ENCODE measurements at regions not wholly inside any gene's neighbourhood (a gene's known extent, or its start where the extent isn't known, plus 50 kb on each side); places are given as distances from the start of the nearest gene placed in this dataset.

DNA sequence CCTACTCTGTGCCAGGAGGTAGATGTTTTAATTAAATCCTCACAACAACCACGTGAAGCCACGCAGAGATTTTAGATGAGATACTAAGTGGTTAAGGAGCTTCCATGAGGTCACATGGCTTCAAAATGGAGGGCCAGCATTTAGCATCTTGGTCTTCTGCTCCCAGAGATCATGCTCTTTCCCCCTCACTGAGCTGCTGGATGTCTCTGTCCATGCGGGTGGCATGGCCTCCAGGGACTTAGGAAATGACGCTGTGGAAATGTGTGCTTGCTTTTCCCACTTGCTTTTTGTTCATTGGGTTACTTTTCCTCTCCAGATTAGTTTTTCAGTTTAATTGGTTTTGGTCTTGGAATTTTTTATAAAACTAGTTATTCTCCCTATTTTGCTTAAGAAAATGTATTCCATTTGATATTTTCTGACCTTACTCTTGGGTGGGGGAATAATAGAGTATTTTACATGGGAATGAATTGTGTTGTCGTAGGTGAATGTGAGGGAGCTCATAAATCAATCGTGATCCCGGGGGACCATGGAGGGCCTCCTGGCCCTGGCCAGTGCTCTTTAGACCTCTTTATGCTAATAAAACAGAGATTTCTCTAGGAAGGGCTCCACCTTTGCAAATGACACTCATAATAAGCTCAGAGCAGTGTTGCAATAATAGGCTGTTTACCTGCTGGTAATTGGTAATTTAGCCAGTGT is 376.0 kb upstream of the ONECUT1 start:
- Histone ChIP-seq H3K4me3 (no peak overlapping the region), H3K27ac (no peak overlapping the region), H3K4me1 (no peaks in the 10 kb centered on the region), H3K9me3 (no peaks in the 10 kb centered on the region), H3K27me3 (no peaks in the 10 kb centered on the region), H3K36me3 (no peaks in the 10 kb centered on the region)
- intact Hi-C loops (cut with DNase I; ENCODE audit: low total_unique reads) = no loop called here
- DNase-seq = no peak
- TF ChIP-seq, protein P1, sequence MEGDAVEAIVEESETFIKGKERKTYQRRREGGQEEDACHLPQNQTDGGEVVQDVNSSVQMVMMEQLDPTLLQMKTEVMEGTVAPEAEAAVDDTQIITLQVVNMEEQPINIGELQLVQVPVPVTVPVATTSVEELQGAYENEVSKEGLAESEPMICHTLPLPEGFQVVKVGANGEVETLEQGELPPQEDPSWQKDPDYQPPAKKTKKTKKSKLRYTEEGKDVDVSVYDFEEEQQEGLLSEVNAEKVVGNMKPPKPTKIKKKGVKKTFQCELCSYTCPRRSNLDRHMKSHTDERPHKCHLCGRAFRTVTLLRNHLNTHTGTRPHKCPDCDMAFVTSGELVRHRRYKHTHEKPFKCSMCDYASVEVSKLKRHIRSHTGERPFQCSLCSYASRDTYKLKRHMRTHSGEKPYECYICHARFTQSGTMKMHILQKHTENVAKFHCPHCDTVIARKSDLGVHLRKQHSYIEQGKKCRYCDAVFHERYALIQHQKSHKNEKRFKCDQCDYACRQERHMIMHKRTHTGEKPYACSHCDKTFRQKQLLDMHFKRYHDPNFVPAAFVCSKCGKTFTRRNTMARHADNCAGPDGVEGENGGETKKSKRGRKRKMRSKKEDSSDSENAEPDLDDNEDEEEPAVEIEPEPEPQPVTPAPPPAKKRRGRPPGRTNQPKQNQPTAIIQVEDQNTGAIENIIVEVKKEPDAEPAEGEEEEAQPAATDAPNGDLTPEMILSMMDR (IDR thresholded peaks at IDR 0.05) = no peak
- no peak for TF ChIP-seq POLR2A (IDR thresholded peaks at IDR 0.05)

DNA sequence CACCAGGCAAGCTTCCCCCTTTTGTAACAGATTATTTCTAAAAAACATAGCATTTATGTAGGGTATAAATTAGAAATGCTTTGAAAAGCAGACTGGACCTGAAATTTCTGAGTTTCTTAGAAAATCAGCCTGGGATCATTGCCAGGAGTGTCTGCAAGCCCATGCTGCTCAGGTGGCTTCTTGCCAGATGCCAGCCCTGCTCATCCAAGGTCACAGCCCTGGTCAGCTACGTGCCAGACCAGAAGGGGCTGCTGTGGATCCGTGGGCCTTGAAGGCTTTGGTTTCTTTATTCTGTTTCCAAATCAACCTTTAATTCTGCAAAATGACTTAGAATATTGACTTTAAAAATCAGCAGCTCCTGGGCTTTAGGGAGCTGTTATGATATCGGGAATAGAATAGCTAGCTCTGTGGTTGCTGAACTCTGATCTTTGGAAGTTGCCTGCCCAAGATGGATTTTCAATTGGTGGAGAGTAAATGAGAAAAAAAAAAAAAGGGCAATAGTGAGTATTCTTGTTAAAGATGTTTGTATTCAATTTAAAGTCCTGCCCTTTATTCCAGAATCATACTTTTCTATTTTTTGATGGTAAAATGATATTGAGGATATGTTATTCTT is 370.1 kb upstream of the ONECUT1 start:
- DNase-seq = no peak
- H3K4me1 ChIP-seq = no peaks in the 10 kb centered on the region
- no peaks in the 10 kb centered on the region for H3K9me3 ChIP-seq
- no peak overlapping the region for H3K27ac ChIP-seq
- no peak for TF ChIP-seq POLR2A (IDR thresholded peaks at IDR 0.05)
- TF ChIP-seq, protein P1 (IDR thresholded peaks at IDR 0.05) = no peak
- H3K4me3 ChIP-seq = no peak overlapping the region
- no peaks in the 10 kb centered on the region for H3K27me3 ChIP-seq
- no peaks in the 10 kb centered on the region for H3K36me3 ChIP-seq
- intact Hi-C loops (cut with DNase I; ENCODE audit: low total_unique reads) = no loop called here

DNA sequence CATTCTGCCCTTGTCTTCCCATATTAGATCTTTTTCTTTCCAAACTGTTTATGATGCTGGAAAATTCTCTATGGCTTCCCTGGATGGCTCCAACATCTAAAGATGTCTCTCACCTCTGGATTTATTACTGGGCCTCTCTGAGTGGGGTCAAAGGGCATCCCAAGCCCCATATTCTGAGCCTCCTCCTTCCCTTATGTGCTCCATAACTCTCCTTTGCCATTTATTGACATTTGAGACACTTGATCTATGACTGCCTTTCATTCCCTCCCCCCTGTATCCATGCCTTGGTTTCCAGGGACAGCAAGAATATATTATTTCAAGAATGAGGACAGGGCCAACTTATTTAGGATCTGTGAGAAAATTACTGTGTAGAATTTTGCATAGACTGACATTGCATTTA is 369.3 kb upstream of the ONECUT1 start:
- intact Hi-C loops (cut with DNase I; ENCODE audit: low total_unique reads) = no loop called here
- TF ChIP-seq, protein P1 (IDR thresholded peaks at IDR 0.05) = no peak
- TF ChIP-seq POLR2A (IDR thresholded peaks at IDR 0.05) = no peak

DNA sequence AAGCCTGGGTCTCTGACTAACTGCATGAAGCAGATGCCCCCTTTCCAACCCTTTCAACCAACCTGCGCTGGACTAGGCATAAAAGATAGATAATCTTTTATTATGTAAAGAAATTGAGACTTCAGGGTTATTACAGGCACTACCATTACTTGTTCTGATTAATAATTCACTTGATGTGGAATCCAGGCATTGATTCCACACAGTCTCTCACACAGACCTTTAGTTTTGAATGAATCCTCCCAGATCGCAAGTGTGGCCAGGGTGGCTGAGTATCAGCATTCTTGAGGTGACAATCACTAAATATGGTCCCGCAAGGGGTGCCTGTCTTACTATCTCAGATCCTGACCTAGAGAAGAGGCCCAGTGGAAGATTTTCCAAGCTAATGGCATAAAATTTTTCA is 368.9 kb upstream of the ONECUT1 start:
- no peaks in the 10 kb centered on the region for H3K9me3 ChIP-seq
- H3K4me1 ChIP-seq = no peaks in the 10 kb centered on the region
- intact Hi-C loops (cut with DNase I; ENCODE audit: low total_unique reads) = no loop called here
- H3K27ac ChIP-seq = no peak overlapping the region
- H3K4me3 ChIP-seq = no peak overlapping the region
- no peak for TF ChIP-seq POLR2A (IDR thresholded peaks at IDR 0.05)
- TF ChIP-seq, protein P1 (IDR thresholded peaks at IDR 0.05) = no peak
- no peaks in the 10 kb centered on the region for H3K36me3 ChIP-seq
- H3K27me3 ChIP-seq = no peaks in the 10 kb centered on the region
- no peak for DNase-seq

More for the DNA sequence above, 369.3 kb upstream of the ONECUT1 start:
- Histone ChIP-seq H3K4me1 (no peaks in the 10 kb centered on the region), H3K9me3 (no peaks in the 10 kb centered on the region), H3K27me3 (no peaks in the 10 kb centered on the region), H3K4me3 (no peak overlapping the region), H3K36me3 (no peaks in the 10 kb centered on the region), H3K27ac (no peak overlapping the region)
- no peak for DNase-seq

DNA sequence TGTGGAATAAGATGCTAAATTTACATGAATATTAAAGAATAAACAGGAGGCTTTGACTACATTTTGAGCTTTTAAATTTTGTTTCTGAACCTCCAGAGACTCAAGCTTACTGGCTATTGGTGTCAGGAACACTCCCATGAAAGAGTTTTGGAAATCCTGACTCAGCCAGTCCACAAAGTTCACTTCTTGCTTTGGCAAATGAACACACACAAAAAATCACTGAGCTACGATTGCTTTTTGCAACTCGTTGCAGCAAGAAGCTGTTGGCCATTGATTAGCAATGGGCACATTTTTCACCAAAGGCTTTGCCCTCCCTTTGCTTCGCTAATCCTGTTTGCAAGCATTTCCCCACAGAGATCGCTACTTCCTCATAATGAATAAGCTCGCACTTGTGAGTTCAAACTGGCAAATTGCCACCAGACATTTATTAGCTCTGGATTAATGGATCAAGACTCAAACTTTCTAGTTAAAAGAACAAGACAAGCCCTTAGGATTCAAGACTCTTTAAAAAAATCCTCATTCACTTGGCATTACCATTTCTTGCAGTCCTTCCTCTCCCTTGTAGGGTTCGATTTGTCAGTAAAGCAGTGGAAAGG is 343.2 kb upstream of the ONECUT1 start:
- intact Hi-C loops (cut with DNase I; ENCODE audit: low total_unique reads) = no loop called here
- H3K27me3 ChIP-seq = no peaks in the 10 kb centered on the region
- H3K27ac ChIP-seq = no peak overlapping the region
- no peak overlapping the region for H3K4me3 ChIP-seq
- TF ChIP-seq, protein P1 (IDR thresholded peaks at IDR 0.05) = no peak
- no peak for TF ChIP-seq POLR2A (IDR thresholded peaks at IDR 0.05)
- no peaks in the 10 kb centered on the region for H3K9me3 ChIP-seq
- no peak for DNase-seq
- H3K4me1 ChIP-seq = no peaks in the 10 kb centered on the region
- no peaks in the 10 kb centered on the region for H3K36me3 ChIP-seq

Data from uterus (tissue), 3 donors.